Nephron progenitor cell (in vitro differentiated cells): ENCODE measurements at regions not wholly inside any gene's neighbourhood (a gene's known extent, or its start where the extent isn't known, plus 50 kb on each side); places are given as distances from the start of the nearest gene placed in this dataset.
"Not testable (repeated sequence)": the region's sequence is repeated elsewhere in the genome, so short reads cannot be mapped to it uniquely, and the experiment has no call there.

Experiments
- DNase-seq: peaks from one replicate; pipeline ENCODE4 v3.0.0; 2021
- H3K27ac Mint-ChIP-seq: 2 replicates; pipeline ENCODE4 v1.8.0; 2021; ENCODE audit warnings: mild to moderate bottlenecking, moderate library complexity, mixed read lengths
- H3K27me3 Mint-ChIP-seq: 2 replicates; pipeline ENCODE4 v1.8.0; 2021; ENCODE audit warnings: mild to moderate bottlenecking, low read depth, mixed read lengths; ENCODE audit not compliant: poor library complexity
- H3K36me3 Mint-ChIP-seq: 2 replicates; pipeline ENCODE4 v1.8.0; 2021; ENCODE audit warnings: low read depth, mixed read lengths
- H3K4me1 Mint-ChIP-seq: 2 replicates; pipeline ENCODE4 v1.8.0; 2021; ENCODE audit warnings: mixed read lengths
- H3K4me3 Mint-ChIP-seq: 2 replicates; pipeline ENCODE4 v1.8.0; 2021; ENCODE audit warnings: mild to moderate bottlenecking, moderate library complexity, mixed read lengths
- H3K9me3 Mint-ChIP-seq: 2 replicates; pipeline ENCODE4 v1.8.0; 2021; ENCODE audit warnings: mild to moderate bottlenecking, moderate library complexity, mixed read lengths
- TF ChIP-seq, protein P1 (sequence below): fragments of 200-600 bp; sonication (generic); IDR thresholded peaks from 2 replicates; pipeline ENCODE4 v1.5.0; 2021; ENCODE audit warnings: antibody characterized with exemption

DNA sequence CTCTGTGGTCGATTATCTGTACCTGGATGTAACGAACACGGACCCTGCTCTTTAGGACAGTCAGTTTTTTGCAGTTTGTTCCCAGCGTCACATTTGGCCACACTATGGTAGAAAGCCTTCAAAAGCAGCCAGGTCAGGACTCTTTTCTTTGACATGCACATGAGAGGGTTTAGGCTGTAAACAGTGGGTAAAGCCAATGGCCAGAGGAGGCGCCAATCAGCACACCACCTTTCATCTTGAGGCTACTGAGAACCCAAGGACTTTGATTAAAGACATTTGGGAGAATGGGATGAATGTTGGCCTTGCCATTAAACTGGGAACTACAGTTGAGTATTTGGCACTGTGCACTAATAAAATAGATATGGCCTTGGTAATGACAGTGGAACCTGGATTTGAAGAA is 225.9 kb downstream of the OXSM start:
- Mint-ChIP-seq H3K36me3 (no peaks in the 10 kb centered on the region), H3K4me3 (no peak overlapping the region), H3K27ac (no peak overlapping the region), H3K9me3 (no peaks in the 10 kb centered on the region), H3K27me3 (peaks cover 6% of the 10 kb centered on the region), H3K4me1 (no peaks in the 10 kb centered on the region)
- no peak for DNase-seq
- TF ChIP-seq, protein P1, sequence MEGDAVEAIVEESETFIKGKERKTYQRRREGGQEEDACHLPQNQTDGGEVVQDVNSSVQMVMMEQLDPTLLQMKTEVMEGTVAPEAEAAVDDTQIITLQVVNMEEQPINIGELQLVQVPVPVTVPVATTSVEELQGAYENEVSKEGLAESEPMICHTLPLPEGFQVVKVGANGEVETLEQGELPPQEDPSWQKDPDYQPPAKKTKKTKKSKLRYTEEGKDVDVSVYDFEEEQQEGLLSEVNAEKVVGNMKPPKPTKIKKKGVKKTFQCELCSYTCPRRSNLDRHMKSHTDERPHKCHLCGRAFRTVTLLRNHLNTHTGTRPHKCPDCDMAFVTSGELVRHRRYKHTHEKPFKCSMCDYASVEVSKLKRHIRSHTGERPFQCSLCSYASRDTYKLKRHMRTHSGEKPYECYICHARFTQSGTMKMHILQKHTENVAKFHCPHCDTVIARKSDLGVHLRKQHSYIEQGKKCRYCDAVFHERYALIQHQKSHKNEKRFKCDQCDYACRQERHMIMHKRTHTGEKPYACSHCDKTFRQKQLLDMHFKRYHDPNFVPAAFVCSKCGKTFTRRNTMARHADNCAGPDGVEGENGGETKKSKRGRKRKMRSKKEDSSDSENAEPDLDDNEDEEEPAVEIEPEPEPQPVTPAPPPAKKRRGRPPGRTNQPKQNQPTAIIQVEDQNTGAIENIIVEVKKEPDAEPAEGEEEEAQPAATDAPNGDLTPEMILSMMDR = no peak

DNA sequence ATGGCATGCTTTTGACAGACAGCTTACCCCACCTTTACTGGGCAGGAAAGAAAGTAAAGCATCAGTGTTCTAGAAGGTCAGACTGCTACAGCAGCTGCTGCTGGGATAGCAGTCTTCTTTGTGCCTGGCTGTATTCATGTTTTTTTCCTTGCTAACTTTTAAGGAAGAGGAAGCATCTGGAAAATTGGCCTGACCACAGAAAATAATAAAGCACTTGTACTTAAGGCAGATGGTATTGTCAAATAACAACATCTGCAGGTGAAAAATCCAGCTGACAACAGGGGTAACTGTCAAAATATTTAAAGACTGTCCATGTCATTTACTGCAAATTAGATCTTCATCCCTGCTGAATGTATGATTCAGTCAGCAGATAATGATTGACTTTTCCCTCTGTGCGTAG is 229.0 kb downstream of the OXSM start:
- no peak for DNase-seq
- no peaks in the 10 kb centered on the region for H3K4me1 Mint-ChIP-seq
- TF ChIP-seq, protein P1 = no peak
- H3K27ac Mint-ChIP-seq = no peak overlapping the region
- no peaks in the 10 kb centered on the region for H3K36me3 Mint-ChIP-seq
- H3K4me3 Mint-ChIP-seq = no peak overlapping the region
- peaks cover 3% of the 10 kb centered on the region for H3K27me3 Mint-ChIP-seq
- peaks cover 18% of the 10 kb centered on the region for H3K9me3 Mint-ChIP-seq

DNA sequence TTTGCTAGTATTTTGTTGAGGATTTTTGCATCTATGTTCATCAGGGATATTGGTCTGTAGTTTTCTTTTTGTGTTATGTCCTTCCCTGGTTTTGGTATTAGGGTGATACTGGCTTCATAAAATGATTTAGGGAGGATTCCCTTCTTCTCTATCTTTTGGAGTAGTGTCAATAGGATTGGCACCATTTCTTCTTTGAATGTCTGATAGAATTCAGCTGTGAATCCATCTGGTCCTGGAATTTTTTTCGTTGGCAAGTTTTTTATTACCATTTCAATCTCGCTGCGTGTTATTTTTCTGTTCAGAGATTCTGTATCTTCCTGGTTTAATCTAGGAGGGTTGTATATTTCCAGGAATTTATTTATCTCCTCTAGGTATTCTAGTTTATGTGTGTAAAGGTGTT is 234.3 kb downstream of the OXSM start:
- not testable (repeated sequence) for H3K4me1 Mint-ChIP-seq, DNase-seq, H3K27me3 Mint-ChIP-seq, H3K36me3 Mint-ChIP-seq, H3K27ac Mint-ChIP-seq, H3K4me3 Mint-ChIP-seq
- peaks cover 35% of the 10 kb centered on the region for H3K9me3 Mint-ChIP-seq

DNA sequence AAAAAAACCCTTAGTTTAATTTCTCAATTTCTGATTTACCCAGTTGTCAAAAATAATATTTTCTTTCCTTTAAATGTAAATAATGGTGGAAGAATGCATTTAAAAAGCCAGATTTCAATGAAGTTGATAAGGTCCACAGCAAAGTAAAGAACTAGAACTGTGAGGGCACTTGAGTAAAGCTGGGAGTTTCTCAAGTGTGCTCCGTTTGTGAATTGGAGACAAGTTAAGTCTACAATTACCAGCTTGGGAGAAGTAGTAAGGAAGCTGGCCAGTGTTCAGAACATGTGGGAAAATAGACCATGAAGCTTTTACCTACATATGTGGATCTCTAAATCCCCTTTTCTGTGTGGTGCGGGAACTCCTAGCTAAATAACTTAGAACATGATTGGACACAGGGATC is 239.4 kb downstream of the OXSM start:
- Mint-ChIP-seq H3K27ac (no peak overlapping the region), H3K9me3 (peaks cover 24% of the 10 kb centered on the region), H3K4me1 (no peaks in the 10 kb centered on the region), H3K4me3 (no peak overlapping the region), H3K27me3 (peaks cover 3% of the 10 kb centered on the region), H3K36me3 (no peaks in the 10 kb centered on the region)
- DNase-seq = no peak
- TF ChIP-seq, protein P1 = no peak

DNA sequence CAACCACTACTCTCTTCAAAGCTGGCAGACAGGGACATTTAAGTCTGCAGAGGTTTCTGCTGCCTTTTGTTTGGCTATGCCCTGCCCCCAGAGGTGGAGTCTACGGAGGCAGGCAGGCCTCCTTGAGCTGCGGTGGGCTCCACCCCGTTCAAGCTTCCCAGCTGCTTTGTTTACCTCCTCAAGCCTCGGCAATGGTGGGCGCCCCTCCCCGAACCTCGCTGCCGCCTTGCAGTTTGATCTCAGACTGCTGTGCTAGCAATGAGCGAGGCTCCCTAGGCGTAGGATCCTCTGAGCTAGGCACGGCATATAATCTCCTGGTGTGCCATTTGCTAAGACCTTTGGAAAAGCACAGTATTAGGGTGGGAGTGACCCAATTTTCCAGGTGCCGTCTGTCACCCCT is 252.2 kb downstream of the OXSM start:
- H3K4me1 Mint-ChIP-seq, H3K27me3 Mint-ChIP-seq, H3K4me3 Mint-ChIP-seq, H3K36me3 Mint-ChIP-seq, DNase-seq, H3K27ac Mint-ChIP-seq: not testable (repeated sequence)
- H3K9me3 Mint-ChIP-seq = peaks cover 38% of the 10 kb centered on the region

DNA sequence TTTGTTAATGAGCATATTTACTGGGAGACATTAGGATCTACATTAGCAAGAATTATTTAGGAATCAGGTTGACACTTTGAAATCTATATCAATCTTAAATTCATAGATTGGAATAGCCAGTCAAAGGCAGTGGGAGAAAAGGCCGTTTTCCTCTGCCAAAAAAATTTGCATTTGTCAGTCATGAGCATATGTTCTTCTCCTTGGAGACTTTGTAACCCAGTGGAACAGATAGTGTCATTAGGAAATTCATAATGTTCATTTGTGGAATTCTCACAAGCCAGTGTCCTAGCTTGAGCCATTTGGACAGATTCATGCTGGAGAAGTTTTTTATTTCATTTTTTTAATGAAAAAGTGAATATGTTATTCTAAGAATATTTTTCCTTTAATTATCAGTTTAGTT is 260.1 kb downstream of the OXSM start:
- no peaks in the 10 kb centered on the region for H3K4me1 Mint-ChIP-seq
- H3K36me3 Mint-ChIP-seq = no peaks in the 10 kb centered on the region
- H3K4me3 Mint-ChIP-seq = no peak overlapping the region
- no peaks in the 10 kb centered on the region for H3K27me3 Mint-ChIP-seq
- DNase-seq = no peak
- H3K27ac Mint-ChIP-seq = no peak overlapping the region
- H3K9me3 Mint-ChIP-seq = no peaks in the 10 kb centered on the region
- TF ChIP-seq, protein P1 = no peak

DNA sequence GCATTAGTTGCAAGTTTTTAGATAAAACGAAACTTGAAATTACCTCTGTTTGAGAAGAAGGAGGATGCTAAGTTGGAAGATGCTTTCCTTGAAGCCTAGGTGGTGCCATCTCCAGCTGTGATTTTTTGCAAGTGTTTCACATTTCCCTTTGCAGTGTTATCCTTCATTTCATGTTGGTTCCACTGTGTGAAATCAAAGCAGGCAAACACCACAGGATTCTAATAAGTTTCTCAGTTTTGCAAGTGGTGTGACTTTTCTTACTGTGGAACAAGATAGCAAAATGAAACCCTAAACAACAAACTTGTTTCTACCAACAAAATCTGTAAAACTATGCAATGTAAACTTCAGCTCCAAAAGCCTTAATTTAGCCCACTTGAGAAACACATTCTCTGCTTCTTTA is 260.9 kb downstream of the OXSM start:
- no peak for DNase-seq
- Mint-ChIP-seq H3K4me3 (no peak overlapping the region), H3K4me1 (no peaks in the 10 kb centered on the region), H3K27me3 (no peaks in the 10 kb centered on the region), H3K36me3 (no peaks in the 10 kb centered on the region), H3K27ac (no peak overlapping the region), H3K9me3 (no peaks in the 10 kb centered on the region)
- TF ChIP-seq, protein P1 = no peak
